GM19351 (cell line): ENCODE measurements at regions not wholly inside any gene's neighbourhood (a gene's known extent, or its start where the extent isn't known, plus 50 kb on each side); places are given as distances from the start of the nearest gene placed in this dataset.

Experiments used
- ATAC-seq: cut with Tn5 transposase; IDR thresholded peaks from one replicate; pipeline ENCODE4 v1.9.1; 2021; ENCODE audit warnings: mild to moderate bottlenecking, moderate library complexity; ENCODE audit not compliant: unreplicated experiment

DNA sequence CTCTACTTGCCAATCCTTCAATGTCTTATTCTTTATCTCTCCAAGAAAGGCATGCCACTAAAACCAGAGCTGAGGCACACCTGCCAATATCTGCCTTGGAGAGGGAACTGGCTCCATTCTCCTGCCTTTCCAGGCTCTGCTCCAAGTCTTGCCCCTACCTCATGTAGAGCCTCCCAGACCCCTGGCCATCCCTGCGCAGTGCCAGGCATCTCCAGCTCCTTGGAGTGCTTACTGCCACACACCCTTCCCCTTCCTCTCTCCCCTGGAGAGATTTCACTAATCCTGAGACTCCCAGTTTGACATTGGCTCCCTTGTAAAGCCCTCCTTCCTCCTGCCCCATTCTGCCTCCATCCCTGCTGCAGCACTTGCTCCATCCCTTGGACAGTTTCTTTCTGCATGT lies 255.2 kb upstream of the ZMIZ1 start:
- ATAC-seq: no peak

DNA sequence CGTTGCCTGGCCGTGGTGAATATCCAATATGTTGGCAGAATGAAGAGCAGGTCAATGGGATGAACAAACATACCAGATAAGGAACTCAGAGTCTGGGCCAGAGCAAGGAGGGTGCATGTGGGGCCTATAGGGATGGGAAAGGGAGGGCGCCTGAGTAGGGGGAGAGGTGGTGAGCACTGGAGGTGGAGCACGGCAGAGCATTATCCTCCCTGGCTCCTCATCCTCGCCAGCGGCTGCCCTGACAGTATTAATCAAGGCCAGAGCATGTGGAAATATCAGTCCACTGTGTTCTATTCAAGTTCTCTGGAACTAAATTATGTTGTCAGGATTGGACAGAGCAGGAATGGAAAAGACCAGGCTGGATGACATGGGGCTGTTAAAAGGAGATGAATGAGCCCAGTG lies 254.8 kb upstream of the ZMIZ1 start:
- ATAC-seq: no peak

DNA sequence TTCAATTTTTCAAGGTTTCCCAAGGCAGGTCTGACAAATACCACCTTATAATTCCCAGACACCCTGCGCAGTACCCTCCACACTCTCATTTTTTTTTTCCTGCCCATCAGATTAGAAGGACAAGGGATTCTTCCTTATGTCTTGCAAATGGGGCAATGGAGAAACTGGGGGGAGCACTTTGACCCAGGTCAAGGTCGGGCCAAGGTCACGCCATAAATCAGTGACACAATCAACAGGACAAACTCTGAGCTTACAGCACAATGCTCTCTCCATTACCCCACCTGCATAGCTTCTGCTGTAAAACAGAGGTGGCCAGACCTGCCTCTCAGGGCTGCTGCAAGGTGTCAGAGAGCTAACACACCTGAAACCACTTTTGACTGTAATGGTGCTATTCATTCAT lies 254.4 kb upstream of the ZMIZ1 start:
- ATAC-seq: no peak

DNA sequence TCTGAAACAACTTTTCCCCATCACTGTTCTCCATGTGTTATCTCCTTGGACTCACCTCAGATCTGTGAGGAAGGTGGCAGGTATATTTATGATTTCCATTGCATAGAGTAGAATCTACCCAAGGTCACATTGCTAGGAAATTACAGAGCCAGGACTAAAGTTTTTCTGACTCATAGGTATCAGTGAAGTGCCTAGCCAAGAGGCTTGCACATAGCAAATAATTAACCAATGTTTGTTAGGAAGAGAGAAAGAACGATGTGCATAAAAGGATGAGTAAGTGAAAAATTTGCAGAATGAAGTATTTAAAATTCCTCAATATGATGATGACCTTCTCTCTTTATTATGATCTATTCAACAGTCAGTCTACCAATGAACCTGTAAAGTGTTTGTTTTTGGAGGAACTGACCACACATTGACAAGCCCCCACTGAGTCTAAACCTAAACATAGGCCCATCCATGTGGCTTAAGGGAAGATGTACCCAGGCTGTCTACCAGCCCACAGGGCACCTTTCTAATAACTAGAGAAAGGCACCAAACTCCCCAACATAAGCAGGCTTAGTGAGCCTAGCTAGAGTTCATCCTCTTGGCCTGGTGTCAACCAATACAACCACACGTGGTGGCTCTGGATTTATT lies 252.9 kb upstream of the ZMIZ1 start:
- no peak for ATAC-seq

DNA sequence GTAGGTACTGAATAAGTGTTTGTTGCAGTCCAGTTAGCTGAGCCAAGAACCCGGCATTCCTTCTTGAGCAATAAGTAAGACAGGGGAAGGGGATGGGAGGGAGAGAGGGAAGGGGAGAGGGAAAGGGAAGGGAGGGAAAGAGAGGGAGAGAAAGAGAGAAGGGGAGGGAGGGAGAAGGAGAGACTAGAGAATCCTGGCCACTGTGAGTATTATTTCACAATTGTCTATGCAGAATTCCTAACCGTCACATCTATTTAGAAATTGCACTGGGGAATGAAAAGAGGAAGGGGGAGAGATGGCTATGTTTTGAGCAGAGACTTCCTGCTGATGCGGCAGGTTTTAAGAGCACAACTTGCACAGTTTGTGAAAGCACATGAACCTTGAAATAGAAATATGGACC lies 251.4 kb upstream of the ZMIZ1 start:
- ATAC-seq: no peak

DNA sequence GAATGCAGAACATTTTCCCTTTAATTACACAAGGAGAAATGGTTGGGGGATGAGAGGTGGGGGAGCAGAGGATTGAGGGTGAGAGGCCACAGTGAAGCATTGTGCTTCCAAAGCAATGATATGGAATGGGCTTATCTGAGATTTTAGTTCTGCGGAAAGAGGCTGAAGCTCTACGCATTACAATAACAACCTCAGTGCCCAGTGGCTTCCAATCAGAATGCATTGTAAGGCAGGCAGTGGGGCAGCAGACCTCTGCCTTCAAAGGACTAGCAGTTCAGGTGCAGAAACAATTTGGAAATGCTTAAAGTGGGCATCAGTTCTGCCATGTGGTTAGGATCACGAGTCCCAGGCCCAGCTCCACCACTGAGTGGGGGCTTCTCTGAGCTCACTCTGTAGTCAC lies 251.0 kb upstream of the ZMIZ1 start:
- no peak for ATAC-seq

DNA sequence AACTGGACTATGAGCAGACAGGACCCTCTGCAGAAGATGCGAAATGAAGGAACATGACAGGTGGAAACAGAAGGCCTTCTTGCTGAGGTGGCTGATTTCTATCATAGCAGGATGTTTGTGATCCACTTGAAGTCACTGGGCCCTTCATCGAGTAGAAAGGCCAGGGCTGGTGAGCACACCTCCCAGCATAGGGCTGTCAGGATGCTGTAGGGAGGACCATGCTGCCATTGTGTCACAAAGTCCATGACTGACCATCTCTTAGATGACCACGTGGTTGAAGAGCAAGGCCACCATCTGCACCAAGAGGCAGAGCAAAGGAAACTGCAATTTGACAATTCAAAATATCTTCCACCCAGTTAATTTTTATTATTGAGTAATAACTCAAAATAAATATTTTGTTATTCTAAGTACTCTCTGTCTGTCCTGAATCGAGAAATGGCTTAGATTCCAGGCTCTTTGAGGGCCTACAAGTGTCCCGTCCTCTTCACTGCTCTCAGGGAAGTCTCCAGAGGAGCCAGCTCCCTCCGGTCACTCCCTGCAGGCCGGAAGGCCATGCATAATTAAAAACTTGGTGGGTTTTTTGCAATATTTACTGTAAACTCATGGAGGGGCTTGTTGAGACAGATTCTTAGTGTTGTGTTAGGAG lies 249.3 kb upstream of the ZMIZ1 start:
- ATAC-seq: no peak

DNA sequence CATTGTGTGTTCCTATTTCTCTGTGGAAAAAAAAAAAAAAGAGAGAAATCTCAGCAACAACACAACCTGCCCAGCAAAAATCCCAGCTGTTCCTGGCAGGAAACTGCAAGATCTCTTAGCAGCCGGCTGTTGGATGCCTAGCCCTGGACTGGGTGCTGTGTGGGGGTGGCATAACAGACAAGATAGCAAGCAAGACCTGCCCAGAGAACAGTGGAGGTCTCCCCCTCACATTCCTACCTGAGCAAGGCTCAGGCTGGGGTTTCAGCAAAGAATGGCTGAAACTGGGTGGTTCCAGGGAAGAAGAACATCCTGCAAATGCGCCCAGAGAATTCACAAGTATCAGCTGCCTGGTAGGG lies 248.8 kb upstream of the ZMIZ1 start:
- ATAC-seq: no peak

DNA sequence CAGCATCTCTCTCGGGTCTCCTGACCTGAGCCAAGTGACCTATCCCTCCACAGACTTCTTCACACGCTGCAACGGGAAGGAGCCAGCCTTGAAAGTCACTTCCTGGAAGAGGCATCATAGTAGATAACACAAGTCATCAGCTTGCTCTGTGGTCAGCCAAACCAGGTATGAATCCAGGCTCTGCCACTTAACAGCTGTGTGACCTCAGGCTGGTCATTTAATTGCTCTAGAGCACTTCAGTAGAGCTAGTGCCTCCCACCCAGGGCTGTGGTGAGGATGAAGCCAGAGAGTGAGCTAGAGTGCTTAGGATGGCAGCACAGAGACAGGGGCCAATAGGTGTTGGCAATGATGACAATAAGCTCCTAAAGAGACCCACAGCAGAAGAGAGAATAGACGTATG lies 247.7 kb upstream of the ZMIZ1 start:
- no peak for ATAC-seq

DNA sequence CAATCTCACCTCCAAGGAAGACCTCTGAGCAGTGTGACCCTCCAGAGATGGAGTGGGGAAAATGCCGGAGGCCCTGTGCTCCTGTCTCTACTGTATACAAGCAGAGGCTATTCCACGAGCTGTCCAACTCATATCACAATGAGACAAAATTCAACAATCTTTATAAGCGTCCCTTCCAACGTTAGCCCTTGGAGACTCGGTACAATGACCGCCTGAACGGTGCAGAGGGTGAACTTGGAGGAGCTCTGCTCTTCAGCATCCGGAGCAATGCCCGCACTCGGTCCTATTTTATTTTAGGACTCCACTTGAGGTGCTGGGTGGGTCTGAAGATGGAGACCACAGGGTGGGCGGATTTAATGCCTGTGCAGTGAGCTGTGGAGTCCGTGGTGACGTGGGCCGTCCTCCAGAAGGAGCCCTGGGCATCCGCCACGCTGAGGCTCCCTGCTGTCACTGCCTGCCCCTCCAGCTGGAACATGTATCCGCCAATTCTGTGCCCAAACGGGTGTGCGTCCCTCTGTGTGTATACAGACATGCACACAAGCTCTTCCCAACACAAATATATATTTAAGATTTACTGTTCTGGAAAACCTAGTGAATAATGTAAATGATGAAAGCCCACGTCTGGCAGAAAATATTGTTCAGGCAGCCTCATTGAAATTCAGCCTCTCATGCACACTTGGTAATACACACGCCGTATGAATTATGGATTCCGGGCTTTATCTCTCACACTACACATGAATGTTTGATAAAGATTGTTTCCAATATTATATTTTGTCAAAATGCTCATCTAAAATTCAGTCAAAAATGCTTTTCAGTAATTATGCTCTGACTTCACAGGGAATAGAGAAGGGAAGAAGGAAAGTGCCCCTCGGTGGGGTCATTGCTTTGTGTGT lies 239.9 kb upstream of the ZMIZ1 start:
- ATAC-seq: no peak

DNA sequence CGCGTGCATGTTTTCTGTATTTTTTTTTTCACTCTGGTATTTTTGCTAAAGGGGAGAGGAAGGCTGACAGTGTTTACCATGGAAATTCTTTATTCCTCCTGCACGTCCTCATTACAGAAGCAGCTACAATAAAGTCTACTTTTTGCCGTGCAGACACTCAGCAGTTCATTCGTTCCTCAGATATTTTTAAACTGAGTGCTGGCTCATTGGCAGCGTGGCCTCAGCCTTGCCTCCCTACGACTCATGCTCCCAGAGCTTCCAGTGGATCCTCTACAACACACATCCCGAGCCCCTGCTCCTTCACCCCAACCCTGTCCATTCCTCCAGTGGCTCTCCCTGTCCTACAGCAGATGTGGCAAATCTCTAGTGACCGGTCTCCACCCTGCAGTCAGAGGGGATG lies 239.2 kb upstream of the ZMIZ1 start:
- no peak for ATAC-seq

DNA sequence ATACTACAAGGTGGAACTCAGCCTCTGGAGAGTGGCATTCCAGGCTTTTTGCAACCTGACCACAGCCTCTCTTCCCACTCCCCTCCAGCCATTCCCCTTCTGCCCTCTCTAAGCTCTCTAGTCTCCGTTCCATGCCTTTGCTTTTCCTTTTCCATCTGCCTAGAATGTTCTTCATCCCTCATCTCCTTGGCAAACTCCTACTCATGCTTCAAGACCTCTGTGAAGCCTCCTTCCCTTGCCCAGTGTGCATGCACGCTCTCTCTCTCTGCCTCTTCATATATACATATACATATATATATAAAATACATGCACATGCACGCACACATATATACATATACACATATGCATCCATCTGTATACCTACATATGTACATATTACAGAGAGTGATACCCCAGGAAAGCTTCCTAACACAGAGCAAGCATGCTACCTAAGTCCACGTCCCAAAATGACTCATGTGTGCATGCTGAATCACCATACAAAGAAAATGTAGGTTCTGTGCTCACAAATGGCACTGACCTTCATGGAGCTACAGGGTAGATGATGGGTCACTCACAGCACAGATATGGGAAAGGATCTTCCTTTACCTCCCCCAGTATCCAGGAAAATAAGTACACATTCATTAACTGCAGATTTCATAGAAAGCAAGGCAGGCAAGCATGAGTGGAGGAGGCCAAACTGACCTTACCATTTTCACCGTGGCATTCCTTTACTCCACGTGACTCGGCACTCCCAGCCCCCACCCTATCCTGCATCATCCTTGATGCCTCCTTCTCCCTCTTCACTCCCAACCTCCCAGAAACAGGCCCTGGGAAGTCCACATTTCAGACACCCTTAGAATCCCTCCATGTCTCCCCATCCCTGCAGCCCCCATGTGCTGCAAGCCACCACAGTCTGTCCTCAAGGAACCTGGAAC lies 238.4 kb upstream of the ZMIZ1 start:
- no peak for ATAC-seq

DNA sequence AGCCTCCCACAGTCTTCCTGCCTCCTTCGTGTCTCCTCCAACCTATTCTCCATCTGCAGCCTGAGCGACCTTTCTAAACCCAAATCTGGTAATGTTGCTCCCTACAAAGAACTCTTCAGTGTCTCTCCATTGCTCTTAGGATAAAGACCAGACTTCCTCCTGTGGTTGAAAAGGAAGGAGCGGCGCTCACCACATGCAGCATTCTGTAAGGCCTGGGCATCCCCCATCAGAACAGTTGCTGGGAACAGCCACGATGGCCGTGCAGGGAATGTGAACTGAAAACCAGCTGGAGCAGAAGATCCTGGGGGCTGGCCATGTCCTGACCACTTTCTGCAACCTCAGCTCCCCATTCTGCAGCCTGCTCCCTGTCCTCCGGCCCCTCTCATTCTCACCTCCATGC lies 237.8 kb upstream of the ZMIZ1 start:
- no peak for ATAC-seq

DNA sequence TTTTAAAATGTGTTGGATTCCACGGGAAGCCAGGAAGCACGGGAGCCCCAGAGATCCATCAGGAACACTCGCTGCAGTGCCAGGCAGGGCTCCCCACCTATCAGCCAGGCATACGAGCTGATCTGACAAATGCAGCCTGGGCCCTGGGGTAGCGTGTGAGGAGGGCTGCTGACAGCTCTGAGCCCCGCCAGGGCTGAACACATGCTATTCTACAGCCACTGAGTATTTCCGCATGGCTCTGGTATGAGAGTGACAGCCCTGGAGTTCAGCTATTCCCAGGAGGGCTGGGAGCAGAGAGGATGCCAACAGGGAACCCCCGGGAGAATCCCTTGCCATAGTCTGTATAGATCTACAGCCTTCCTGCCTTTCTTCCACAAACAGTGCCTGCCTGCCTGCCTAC lies 237.3 kb upstream of the ZMIZ1 start:
- no peak for ATAC-seq

DNA sequence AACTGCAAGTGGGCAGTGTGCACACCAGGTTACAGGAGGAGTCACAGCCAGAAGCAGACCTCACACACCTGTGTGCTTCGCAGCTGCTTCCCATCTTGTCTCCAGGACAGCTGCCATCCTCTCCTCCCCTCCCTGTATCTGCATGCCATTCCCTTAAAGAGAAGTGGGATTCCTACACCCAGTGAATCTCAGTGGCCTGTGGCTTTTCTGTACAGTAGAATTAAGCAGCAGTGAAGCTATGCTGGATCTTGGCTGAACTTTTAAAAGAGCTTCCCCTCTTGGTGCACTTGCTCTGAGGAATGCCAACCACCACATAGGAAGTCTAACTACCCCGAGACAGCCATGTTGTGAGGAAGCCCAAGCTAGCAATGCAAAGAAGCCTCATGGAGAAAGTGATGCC lies 236.5 kb upstream of the ZMIZ1 start:
- no peak for ATAC-seq

DNA sequence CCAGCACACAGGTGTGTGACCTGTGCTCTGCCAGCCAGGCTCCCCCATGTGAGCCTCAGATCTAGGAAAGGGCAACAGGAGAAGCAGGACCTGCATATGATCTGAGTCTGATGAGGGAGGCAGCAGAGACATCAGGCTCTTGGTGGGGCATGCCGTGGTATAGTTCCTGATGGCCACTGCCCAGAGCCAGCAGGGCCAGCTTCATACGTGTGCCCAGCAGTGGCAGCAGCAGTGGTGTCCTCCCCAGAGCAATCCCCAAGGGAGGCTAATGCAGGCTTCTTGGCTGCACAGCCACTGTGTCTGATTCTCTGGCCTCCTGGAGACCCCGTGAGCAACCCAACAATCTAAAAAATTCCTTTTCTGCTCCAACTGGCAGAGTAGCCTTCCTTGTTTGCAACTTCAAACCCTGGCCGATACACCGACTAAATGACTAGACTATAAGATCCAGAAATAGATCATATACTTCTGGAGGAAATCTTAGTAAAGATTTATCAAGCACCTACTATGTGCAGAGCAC lies 230.6 kb upstream of the ZMIZ1 start:
- ATAC-seq: no peak

DNA sequence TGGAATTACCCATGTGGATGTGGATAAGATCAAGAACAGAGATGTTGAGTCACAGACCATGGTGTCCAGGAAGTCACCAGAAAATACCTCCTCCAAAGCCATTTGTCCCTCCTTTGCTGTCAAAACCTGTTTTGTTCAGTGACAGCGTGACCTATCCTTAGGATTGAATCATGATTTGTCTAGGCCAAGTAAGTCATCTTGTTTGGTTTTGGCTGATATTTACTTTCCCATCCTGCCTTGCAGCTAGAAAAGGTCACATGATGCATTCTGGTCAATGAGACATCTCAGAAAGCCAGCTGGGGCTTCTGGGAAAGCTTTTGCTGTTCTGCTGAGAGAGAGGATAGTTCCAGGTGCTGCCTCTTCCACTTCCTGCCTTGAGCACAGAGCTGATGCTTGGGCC lies 225.3 kb upstream of the ZMIZ1 start:
- ATAC-seq: no peak

DNA sequence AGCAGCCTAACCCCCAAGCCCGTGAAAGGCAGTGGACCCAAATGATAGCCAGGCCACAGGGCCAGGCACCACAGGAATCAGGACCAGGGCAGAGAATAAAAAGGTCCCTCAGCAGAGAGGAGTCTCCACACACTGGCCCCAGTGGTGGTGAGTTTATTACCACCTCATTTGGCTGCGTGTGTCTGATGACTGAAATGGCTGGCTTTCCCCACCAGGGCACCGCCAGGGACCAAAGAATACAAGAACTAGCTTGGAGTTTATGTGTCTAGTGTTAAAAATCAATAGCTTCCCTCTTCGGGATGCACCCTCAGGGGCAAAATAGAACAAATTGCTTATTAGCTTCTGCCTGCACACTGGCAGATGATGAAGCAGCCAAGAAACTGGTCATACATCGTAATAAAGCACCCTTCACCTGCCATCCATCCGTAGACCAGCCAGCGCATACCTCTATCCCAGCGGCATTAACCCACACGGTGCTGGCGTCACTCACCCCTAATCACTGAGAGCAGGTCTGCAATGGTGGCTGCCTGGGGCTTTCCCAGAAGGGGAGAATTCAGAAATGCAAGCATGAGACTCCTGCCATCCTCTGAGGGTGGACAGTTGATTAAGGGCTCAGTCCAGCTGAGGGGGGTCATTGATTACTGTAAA lies 223.7 kb upstream of the ZMIZ1 start:
- ATAC-seq: no peak

DNA sequence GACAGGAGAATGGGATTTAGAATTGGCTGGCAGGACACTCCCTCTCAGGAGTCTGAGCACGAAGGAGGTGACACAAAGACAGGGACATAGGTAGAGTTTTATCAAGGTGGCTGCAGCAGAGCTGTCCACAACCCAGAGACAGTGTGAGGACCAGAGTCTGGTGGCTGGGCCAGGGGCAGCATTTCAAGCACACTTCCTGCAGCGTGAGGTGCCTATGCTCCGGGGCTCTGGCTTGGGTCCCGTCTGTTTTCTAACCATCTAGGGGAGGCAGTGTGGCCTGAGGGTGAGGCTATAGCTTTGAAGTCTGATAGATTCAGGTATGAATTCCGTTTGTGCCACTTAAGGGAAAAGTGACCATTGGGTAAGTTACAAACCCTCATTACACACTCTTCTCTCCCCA lies 222.7 kb upstream of the ZMIZ1 start:
- no peak for ATAC-seq

DNA sequence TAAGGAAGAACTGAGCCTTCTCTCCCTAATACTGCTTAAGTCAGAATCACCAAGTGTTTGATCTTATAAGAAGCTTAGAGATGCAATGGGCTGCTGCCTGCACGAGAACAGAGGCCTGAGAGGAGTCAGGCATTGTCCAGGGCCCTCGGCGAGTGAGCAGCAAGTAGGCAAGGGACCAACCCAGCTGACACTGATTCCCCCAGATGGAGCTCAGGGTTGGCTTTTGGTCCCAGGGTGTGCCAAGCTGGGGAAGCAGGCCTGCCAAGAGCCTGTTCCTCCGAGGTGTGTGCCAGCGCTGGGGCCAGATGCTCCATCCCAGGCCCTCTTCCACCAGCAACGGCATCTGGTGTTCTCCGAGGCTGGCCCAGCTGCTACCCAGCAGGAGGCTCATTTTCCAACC lies 222.0 kb upstream of the ZMIZ1 start:
- no peak for ATAC-seq
